ENCODE measurements at regions not wholly inside any gene's neighbourhood (a gene's known extent, or its start where the extent isn't known, plus 50 kb on each side); places are given as distances from the start of the nearest gene placed in this dataset.

- no peak for DNase-seq (ENCODE audit: extremely low read depth, low read depth, low spot score)
Observed at GRCh38 chr7:25495342-25496250, 267.3 kb upstream of the NPVF start.

GRCh38 chr7:25496476-25497368 lies 268.4 kb upstream of the NPVF start:
- DNase-seq (ENCODE audit: extremely low read depth, low read depth, low spot score): no peak

- DNase-seq (ENCODE audit: extremely low read depth, low read depth, low spot score): no peak
Observed at GRCh38 chr7:25500393-25500921, 272.2 kb upstream of the NPVF start.

GRCh38 chr7:25503306-25503705 lies 275.0 kb upstream of the NPVF start:
- no peak for DNase-seq (ENCODE audit: extremely low read depth, low read depth, low spot score)

- no peak for DNase-seq (ENCODE audit: extremely low read depth, low read depth, low spot score)
Observed at GRCh38 chr7:25512061-25512687, 283.9 kb upstream of the NPVF start.

- no peak for DNase-seq (ENCODE audit: extremely low read depth, low read depth, low spot score)
Observed at GRCh38 chr7:25515633-25516275, 287.5 kb upstream of the NPVF start.

GRCh38 chr7:25517906-25518305 lies 289.6 kb upstream of the NPVF start:
- DNase-seq (ENCODE audit: extremely low read depth, low read depth, low spot score): no peak

- DNase-seq (ENCODE audit: extremely low read depth, low read depth, low spot score): no peak
Observed at GRCh38 chr7:25520017-25520416, 291.7 kb upstream of the NPVF start.

- no peak for DNase-seq (ENCODE audit: extremely low read depth, low read depth, low spot score)
Observed at GRCh38 chr7:25520516-25520915, 292.2 kb upstream of the NPVF start.

- no peak for DNase-seq (ENCODE audit: extremely low read depth, low read depth, low spot score)
Observed at GRCh38 chr7:25521236-25521635, 292.9 kb upstream of the NPVF start.

- no peak for DNase-seq (ENCODE audit: extremely low read depth, low read depth, low spot score)
Observed at GRCh38 chr7:25522727-25523126, 294.4 kb upstream of the NPVF start.

- DNase-seq (ENCODE audit: extremely low read depth, low read depth, low spot score): no peak
Observed at GRCh38 chr7:25527665-25528170, 299.4 kb upstream of the NPVF start.

GRCh38 chr7:25529320-25529719 lies 301.0 kb upstream of the NPVF start:
- no peak for DNase-seq (ENCODE audit: extremely low read depth, low read depth, low spot score)

- no peak for DNase-seq (ENCODE audit: extremely low read depth, low read depth, low spot score)
Observed at GRCh38 chr7:25536851-25537250, 308.6 kb upstream of the NPVF start.

- DNase-seq (ENCODE audit: extremely low read depth, low read depth, low spot score): no peak
Observed at GRCh38 chr7:25537662-25538375, 309.5 kb upstream of the NPVF start.

- DNase-seq (ENCODE audit: extremely low read depth, low read depth, low spot score): no peak
Observed at GRCh38 chr7:25541094-25541821, 313.0 kb upstream of the NPVF start.

GRCh38 chr7:25541877-25542276 lies 313.6 kb upstream of the NPVF start:
- DNase-seq (ENCODE audit: extremely low read depth, low read depth, low spot score): no peak

GRCh38 chr7:25543210-25543609 lies 314.9 kb upstream of the NPVF start:
- no peak for DNase-seq (ENCODE audit: extremely low read depth, low read depth, low spot score)

GRCh38 chr7:25543798-25544197 lies 315.5 kb upstream of the NPVF start:
- no peak for DNase-seq (ENCODE audit: extremely low read depth, low read depth, low spot score)
